Gastroesophageal sphincter (tissue), 3 donors: ENCODE measurements at regions not wholly inside any gene's neighbourhood (a gene's known extent, or its start where the extent isn't known, plus 50 kb on each side); places are given as distances from the start of the nearest gene placed in this dataset.

ENCODE experiments used
- CTCF ChIP-seq, 4 experiments: fragments of 200-600 bp in 2 of 4; fragments of 450-650 bp in 2 of 4; sonication (generic) in 1 of 4; IDR thresholded peaks; one replicate each; pipeline ENCODE4 v1.5.1; 2017 to 2019; ENCODE audit warnings: antibody characterized with exemption in 4 of 4, mild to moderate bottlenecking in 2 of 4, moderate library complexity in 2 of 4
- EP300 ChIP-seq: sonication (generic); formaldehyde crosslinking; IDR thresholded peaks from one replicate; pipeline ENCODE4 v1.6.1; 2017; ENCODE audit warnings: antibody characterized with exemption, mild to moderate bottlenecking
- POLR2A ChIP-seq, 2 donors: fragments of 450-650 bp; IDR thresholded peaks; one replicate each; pipeline ENCODE4 v1.6.1; 2017; ENCODE audit warnings: antibody characterized with exemption in 2 of 2, mild to moderate bottlenecking in 2 of 2, moderate library complexity in 1 of 2
- POLR2AphosphoS5 ChIP-seq: sonication (generic); formaldehyde crosslinking; IDR thresholded peaks from one replicate; pipeline ENCODE4 v1.6.1; 2017; ENCODE audit warnings: antibody characterized with exemption

- TF ChIP-seq CTCF (IDR thresholded peaks at IDR 0.05) (no peak), EP300 (no peak), POLR2AphosphoS5 (no peak), POLR2A (IDR thresholded peaks at IDR 0.05) (no peak)
These were observed 128.2 kb upstream of the INPP4B start for GRCh38 chr4:142974328-142974727.
